SK-N-SH treated with all-trans-retinoic acid at 6 μM for 48 hours (cell line): ENCODE measurements at regions not wholly inside any gene's neighbourhood (a gene's known extent, or its start where the extent isn't known, plus 50 kb on each side); places are given as distances from the start of the nearest gene placed in this dataset.

Source experiments
- ATAC-seq: fragments of 200-7000 bp; cut with Tn5 transposase; 3 replicates; pipeline ENCODE4 v1.9.1; 2020; ENCODE audit warnings: mild to moderate bottlenecking, moderate library complexity
- ARNTL ChIP-seq: fragments of 450-650 bp; formaldehyde crosslinking; IDR thresholded peaks from 2 replicates; pipeline ENCODE4 v1.5.0; 2020; ENCODE audit warnings: low read depth, mild to moderate bottlenecking, moderate library complexity, borderline replicate concordance
- BACH2 ChIP-seq: fragments of 250-450 bp; sonication (Bioruptor Pico); IDR thresholded peaks from 2 replicates; pipeline ENCODE4 v1.9.0; 2021; ENCODE audit warnings: mild to moderate bottlenecking, borderline replicate concordance
- ESRRG ChIP-seq: fragments of 250-450 bp; sonication (Bioruptor Pico); IDR thresholded peaks from 2 replicates; pipeline ENCODE4 v1.6.1; 2021; ENCODE audit warnings: mild to moderate bottlenecking
- ISL1 ChIP-seq: fragments of 250-450 bp; sonication (Bioruptor Pico); IDR thresholded peaks from 2 replicates; pipeline ENCODE4 v2.1.2; 2022; ENCODE audit warnings: mild to moderate bottlenecking, moderate library complexity
- OSR1 ChIP-seq: fragments of 250-450 bp; sonication (Bioruptor Pico); IDR thresholded peaks from 2 replicates; pipeline ENCODE4 v1.8.0; 2022; ENCODE audit warnings: moderate library complexity, mild to moderate bottlenecking, inconsistent platforms
- PPARA ChIP-seq: fragments of 250-450 bp; sonication (Bioruptor Pico); IDR thresholded peaks from 2 replicates; pipeline ENCODE4 v1.5.0; 2020; ENCODE audit warnings: mild to moderate bottlenecking, borderline replicate concordance
- RARB ChIP-seq: fragments of 250-450 bp; sonication (Bioruptor Pico); IDR thresholded peaks from 2 replicates; pipeline ENCODE4 v1.8.0; 2021; ENCODE audit warnings: mild to moderate bottlenecking, moderate library complexity
- SNAI2 ChIP-seq: fragments of 250-450 bp; sonication (Bioruptor Pico); IDR thresholded peaks from 2 replicates; pipeline ENCODE4 v1.5.0; 2020; ENCODE audit warnings: mild to moderate bottlenecking, moderate library complexity
- TCF4 ChIP-seq: fragments of 250-450 bp; sonication (Bioruptor Pico); IDR thresholded peaks from 2 replicates; pipeline ENCODE4 v1.8.0; 2021; ENCODE audit warnings: mild to moderate bottlenecking, moderate library complexity, borderline replicate concordance
- TOX ChIP-seq: fragments of 250-450 bp; sonication (Bioruptor Pico); IDR thresholded peaks from 2 replicates; pipeline ENCODE4 v1.8.0; 2021; ENCODE audit warnings: mild to moderate bottlenecking, moderate library complexity, borderline replicate concordance
- ZC3H10 ChIP-seq: fragments of 250-450 bp; sonication (Bioruptor Pico); IDR thresholded peaks from 2 replicates; pipeline ENCODE4 v1.5.1; 2021; ENCODE audit warnings: mild to moderate bottlenecking, moderate library complexity
- ZFP3 ChIP-seq: fragments of 250-450 bp; sonication (Bioruptor Pico); IDR thresholded peaks from 2 replicates; pipeline ENCODE4 v1.5.0; 2020; ENCODE audit warnings: mild to moderate bottlenecking, moderate library complexity
- ZFP30 ChIP-seq: fragments of 450-650 bp; formaldehyde crosslinking; IDR thresholded peaks from 2 replicates; pipeline ENCODE4 v1.5.0; 2022; ENCODE audit warnings: mild to moderate bottlenecking, moderate library complexity
- ZNF70 ChIP-seq: fragments of 450-650 bp; formaldehyde crosslinking; IDR thresholded peaks from 2 replicates; pipeline ENCODE4 v1.5.0; 2020; ENCODE audit warnings: mild to moderate bottlenecking, moderate library complexity
- ZNF8 ChIP-seq: fragments of 450-650 bp; formaldehyde crosslinking; IDR thresholded peaks from 2 replicates; pipeline ENCODE4 v1.5.0; 2020; ENCODE audit warnings: mild to moderate bottlenecking, moderate library complexity
- TF ChIP-seq, protein P1 (sequence below): fragments of 250-450 bp; sonication (Bioruptor Pico); IDR thresholded peaks from 2 replicates; pipeline ENCODE4 v1.8.0; 2020; ENCODE audit warnings: mild to moderate bottlenecking, moderate library complexity, borderline replicate concordance
- TF ChIP-seq, protein P2 (sequence below): fragments of 250-450 bp; sonication (Bioruptor Pico); IDR thresholded peaks from 2 replicates; pipeline ENCODE4 v1.8.0; 2021; ENCODE audit warnings: low read depth, mild to moderate bottlenecking, moderate library complexity, borderline replicate concordance
- TF ChIP-seq, protein P3 (sequence below): fragments of 250-450 bp; sonication (Bioruptor Pico); IDR thresholded peaks from 2 replicates; pipeline ENCODE4 v1.5.0; 2020; ENCODE audit warnings: mild to moderate bottlenecking, moderate library complexity
- TF ChIP-seq, protein P4 (sequence below): fragments of 250-450 bp; sonication (Bioruptor Pico); IDR thresholded peaks from 2 replicates; pipeline ENCODE4 v1.5.1; 2020; ENCODE audit warnings: low read depth, mild to moderate bottlenecking, moderate library complexity
- TF ChIP-seq, protein P5 (sequence below): fragments of 250-450 bp; sonication (Bioruptor Pico); IDR thresholded peaks from 2 replicates; pipeline ENCODE4 v1.5.1; 2021; ENCODE audit warnings: mild to moderate bottlenecking, moderate library complexity

DNA sequence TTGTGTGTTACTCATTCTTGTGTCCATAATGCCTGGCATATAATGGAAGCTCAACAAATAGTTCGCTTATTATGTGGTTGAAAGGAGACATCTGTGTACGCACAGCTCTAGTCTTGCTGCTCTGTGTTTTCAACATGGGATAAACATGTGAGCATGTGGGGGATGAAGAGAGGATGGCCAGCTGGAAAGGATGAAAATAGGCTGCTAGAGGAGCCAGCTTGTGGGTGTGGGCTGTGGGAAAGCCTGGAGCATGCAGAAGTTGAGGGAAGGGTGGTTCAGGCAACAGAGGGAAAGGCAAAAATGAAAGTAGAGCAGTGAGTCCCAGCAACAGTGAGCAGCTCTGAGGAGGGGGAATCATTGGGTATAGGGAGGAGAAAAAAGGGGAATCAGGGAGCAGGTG lies 324.6 kb upstream of the CDH11 start:
- TF ChIP-seq ZFP30 (CRISPR knock-in tag) (no peak), ZFP3 (CRISPR knock-in tag) (no peak), BACH2 (CRISPR knock-in tag) (no peak), ESRRG (CRISPR knock-in tag) (no peak), TOX (CRISPR knock-in tag) (no peak), RARB (CRISPR knock-in tag) (no peak), SNAI2 (no peak), TCF4 (CRISPR knock-in tag) (no peak), ARNTL (CRISPR knock-in tag) (no peak), OSR1 (CRISPR knock-in tag) (no peak), ZC3H10 (CRISPR knock-in tag) (no peak)
- TF ChIP-seq, protein P1, sequence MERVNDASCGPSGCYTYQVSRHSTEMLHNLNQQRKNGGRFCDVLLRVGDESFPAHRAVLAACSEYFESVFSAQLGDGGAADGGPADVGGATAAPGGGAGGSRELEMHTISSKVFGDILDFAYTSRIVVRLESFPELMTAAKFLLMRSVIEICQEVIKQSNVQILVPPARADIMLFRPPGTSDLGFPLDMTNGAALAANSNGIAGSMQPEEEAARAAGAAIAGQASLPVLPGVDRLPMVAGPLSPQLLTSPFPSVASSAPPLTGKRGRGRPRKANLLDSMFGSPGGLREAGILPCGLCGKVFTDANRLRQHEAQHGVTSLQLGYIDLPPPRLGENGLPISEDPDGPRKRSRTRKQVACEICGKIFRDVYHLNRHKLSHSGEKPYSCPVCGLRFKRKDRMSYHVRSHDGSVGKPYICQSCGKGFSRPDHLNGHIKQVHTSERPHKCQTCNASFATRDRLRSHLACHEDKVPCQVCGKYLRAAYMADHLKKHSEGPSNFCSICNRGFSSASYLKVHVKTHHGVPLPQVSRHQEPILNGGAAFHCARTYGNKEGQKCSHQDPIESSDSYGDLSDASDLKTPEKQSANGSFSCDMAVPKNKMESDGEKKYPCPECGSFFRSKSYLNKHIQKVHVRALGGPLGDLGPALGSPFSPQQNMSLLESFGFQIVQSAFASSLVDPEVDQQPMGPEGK = no peak
- TF ChIP-seq, protein P2, sequence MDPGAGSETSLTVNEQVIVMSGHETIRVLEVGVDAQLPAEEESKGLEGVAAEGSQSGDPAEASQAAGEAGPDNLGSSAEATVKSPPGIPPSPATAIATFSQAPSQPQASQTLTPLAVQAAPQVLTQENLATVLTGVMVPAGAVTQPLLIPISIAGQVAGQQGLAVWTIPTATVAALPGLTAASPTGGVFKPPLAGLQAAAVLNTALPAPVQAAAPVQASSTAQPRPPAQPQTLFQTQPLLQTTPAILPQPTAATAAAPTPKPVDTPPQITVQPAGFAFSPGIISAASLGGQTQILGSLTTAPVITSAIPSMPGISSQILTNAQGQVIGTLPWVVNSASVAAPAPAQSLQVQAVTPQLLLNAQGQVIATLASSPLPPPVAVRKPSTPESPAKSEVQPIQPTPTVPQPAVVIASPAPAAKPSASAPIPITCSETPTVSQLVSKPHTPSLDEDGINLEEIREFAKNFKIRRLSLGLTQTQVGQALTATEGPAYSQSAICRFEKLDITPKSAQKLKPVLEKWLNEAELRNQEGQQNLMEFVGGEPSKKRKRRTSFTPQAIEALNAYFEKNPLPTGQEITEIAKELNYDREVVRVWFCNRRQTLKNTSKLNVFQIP (CRISPR knock-in tag) = no peak
- TF ChIP-seq, protein P3, sequence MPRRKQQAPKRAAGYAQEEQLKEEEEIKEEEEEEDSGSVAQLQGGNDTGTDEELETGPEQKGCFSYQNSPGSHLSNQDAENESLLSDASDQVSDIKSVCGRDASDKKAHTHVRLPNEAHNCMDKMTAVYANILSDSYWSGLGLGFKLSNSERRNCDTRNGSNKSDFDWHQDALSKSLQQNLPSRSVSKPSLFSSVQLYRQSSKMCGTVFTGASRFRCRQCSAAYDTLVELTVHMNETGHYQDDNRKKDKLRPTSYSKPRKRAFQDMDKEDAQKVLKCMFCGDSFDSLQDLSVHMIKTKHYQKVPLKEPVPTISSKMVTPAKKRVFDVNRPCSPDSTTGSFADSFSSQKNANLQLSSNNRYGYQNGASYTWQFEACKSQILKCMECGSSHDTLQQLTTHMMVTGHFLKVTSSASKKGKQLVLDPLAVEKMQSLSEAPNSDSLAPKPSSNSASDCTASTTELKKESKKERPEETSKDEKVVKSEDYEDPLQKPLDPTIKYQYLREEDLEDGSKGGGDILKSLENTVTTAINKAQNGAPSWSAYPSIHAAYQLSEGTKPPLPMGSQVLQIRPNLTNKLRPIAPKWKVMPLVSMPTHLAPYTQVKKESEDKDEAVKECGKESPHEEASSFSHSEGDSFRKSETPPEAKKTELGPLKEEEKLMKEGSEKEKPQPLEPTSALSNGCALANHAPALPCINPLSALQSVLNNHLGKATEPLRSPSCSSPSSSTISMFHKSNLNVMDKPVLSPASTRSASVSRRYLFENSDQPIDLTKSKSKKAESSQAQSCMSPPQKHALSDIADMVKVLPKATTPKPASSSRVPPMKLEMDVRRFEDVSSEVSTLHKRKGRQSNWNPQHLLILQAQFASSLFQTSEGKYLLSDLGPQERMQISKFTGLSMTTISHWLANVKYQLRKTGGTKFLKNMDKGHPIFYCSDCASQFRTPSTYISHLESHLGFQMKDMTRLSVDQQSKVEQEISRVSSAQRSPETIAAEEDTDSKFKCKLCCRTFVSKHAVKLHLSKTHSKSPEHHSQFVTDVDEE = no peak
- TF ChIP-seq, protein P4, sequence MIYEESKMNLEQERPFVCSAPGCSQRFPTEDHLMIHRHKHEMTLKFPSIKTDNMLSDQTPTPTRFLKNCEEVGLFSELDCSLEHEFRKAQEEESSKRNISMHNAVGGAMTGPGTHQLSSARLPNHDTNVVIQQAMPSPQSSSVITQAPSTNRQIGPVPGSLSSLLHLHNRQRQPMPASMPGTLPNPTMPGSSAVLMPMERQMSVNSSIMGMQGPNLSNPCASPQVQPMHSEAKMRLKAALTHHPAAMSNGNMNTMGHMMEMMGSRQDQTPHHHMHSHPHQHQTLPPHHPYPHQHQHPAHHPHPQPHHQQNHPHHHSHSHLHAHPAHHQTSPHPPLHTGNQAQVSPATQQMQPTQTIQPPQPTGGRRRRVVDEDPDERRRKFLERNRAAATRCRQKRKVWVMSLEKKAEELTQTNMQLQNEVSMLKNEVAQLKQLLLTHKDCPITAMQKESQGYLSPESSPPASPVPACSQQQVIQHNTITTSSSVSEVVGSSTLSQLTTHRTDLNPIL (CRISPR knock-in tag) = no peak
- TF ChIP-seq, protein P5, sequence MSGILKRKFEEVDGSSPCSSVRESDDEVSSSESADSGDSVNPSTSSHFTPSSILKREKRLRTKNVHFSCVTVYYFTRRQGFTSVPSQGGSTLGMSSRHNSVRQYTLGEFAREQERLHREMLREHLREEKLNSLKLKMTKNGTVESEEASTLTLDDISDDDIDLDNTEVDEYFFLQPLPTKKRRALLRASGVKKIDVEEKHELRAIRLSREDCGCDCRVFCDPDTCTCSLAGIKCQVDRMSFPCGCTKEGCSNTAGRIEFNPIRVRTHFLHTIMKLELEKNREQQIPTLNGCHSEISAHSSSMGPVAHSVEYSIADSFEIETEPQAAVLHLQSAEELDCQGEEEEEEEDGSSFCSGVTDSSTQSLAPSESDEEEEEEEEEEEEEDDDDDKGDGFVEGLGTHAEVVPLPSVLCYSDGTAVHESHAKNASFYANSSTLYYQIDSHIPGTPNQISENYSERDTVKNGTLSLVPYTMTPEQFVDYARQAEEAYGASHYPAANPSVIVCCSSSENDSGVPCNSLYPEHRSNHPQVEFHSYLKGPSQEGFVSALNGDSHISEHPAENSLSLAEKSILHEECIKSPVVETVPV (CRISPR knock-in tag) = no peak
- ATAC-seq = no peak

DNA sequence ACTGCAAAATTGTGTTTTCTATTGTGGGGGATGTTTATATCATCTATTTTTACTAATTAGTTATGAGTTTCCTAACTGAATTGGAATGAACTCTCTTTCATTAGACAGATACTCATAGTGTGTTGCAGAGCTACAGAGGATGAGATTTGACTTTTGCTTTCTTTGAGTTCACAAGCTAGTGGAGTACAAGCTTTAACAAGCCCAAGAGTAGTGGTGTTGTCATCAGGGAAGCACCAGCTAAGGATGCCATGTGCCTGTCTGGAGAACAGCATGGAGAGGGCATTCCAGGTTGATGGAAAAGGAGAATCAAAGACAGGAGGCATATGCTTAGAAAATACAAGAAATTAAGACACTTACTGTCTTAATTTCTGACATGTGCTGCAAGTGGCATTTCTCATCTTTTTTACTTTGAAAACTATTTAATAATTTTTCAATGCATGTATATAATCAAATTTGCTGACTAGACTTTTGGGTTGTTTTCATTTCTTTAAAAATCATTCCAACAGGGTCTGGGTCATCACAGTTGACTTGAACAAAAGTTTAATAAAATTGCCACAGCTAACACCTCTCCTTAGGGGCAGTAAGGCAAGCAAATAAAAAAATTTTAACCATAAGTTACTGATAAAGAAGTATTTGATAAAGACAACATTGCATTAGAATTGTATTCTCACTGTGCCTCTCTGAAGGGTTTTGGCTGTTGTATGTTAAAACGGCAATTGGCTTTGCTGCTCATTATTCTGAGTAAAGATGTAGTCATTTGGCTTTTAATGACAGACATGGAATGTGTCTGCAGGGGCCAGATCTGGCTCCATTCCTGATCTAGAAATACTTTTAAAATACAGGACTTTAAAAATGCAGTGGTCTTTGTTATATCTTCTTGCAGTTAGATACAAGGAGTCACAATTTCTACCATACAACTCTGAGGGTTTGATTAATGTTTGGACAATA lies 323.7 kb upstream of the CDH11 start:
- no peak for ATAC-seq
- no peak for TF ChIP-seq ZFP30 (CRISPR knock-in tag)
- TF ChIP-seq, protein P1 = no peak
- TF ChIP-seq ZNF70 (CRISPR knock-in tag) = no peak
- TF ChIP-seq ZNF8 (CRISPR knock-in tag) = no peak
- no peak for TF ChIP-seq ARNTL (CRISPR knock-in tag)
- no peak for TF ChIP-seq ISL1 (CRISPR knock-in tag)
- TF ChIP-seq PPARA = no peak
- TF ChIP-seq ZFP3 (CRISPR knock-in tag) = no peak
- TF ChIP-seq, protein P2 (CRISPR knock-in tag) = no peak
- TF ChIP-seq ESRRG (CRISPR knock-in tag) = no peak
- no peak for TF ChIP-seq BACH2 (CRISPR knock-in tag)
